ENCODE measurements at regions not wholly inside any gene's neighbourhood (a gene's known extent, or its start where the extent isn't known, plus 50 kb on each side); places are given as distances from the start of the nearest gene placed in this dataset.
A peak's percentile ranks its signal among the peaks of the same experiment; 100 is the strongest.

DNA sequence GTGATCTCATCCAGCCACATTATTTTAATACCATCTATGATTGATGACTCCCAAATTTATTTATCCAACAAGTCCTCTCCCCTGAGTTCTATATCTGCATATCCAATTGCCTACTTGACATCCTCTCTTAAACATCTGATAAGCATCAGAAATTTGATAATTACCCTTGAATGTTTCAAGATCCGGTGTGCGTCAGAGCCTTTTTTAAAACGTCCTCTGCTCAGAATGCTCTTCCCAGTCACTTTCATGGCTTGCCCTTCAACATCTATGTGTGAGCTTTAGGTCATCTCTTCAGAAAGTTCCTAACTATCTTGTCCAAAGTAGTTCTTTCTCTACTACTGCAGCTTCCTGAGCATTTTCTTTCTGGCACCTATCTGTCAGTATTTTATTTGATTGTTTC, 364.3 kb downstream of the PLPP3 start:
- no peak for DNase-seq

- DNase-seq = no peak
Measured at GRCh38 chr1:56213068-56213467, 366.3 kb downstream of the PLPP3 start.

GRCh38 chr1:56212143-56212542, 367.2 kb downstream of the PLPP3 start:
- no peak for DNase-seq

DNA sequence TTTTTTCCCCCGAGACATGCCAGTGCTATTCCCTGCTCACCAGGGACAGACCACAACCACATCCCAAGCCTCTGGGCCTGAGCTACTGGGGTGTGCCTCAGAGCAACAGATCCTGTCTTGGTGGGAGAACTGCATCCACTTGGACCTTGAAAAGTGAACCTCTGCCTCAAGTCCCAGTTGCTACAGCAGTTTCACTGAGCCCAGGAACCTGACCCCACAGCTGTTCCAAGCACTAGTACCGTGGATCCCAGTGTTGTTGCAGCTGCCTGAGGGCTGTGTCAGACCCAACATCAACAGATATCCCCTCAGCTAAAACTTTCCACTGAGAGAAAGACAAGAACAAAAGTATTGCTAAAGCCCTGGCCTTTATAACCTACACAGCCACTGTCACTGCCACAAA, 373.0 kb downstream of the PLPP3 start:
- DNase-seq = no peak

DNA sequence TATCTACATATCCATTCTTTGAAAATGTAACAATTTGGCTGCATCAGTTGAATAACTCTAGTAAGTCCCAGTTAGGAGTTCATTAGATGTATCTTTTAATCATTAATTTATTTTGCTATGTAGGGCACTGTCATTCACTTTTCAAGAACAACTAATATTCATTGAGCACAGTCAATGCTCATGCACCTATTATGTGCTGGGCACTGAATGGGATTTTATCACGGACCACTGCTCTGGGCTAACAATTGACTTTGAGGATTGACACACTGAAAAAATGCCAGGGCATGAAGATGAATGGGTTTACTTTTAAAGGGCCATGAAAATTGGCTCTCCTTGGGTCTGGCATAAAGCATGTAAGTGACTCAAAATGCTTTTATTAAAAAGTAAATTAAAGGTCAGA, 375.2 kb downstream of the PLPP3 start:
- DNase-seq = no peak

- DNase-seq = no peak
Measured at GRCh38 chr1:56202796-56203492, 376.4 kb downstream of the PLPP3 start.

DNA sequence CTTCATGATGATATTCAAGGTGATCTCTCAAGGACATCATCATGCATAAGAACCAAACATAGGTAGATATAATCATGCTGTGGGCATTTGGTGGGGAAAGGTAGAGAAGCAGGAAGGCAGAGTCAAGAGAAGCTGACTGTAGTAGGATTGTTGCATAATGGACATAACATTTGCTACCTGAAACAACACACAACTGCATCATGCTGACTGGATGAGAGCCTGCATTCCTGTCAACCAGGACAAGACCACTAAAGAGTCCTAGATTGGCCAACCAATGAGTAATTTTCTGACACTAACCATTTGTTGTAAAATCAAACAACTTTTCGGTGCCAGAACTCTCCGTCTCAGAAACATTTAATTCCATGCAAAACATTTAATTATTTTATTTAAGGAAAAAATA, 377.2 kb downstream of the PLPP3 start:
- no peak for DNase-seq

- no peak for DNase-seq
Measured at GRCh38 chr1:56200896-56201295, 378.5 kb downstream of the PLPP3 start.

GRCh38 chr1:56200442-56200841, 378.9 kb downstream of the PLPP3 start:
- no peak for DNase-seq

- DNase-seq = no peak
Measured at GRCh38 chr1:56199956-56200355, 379.4 kb downstream of the PLPP3 start.

- DNase-seq = no peak
Measured at GRCh38 chr1:56199061-56199460, 380.3 kb downstream of the PLPP3 start.

- DNase-seq = no peak
Measured at GRCh38 chr1:56197946-56198345, 381.4 kb downstream of the PLPP3 start.

DNA sequence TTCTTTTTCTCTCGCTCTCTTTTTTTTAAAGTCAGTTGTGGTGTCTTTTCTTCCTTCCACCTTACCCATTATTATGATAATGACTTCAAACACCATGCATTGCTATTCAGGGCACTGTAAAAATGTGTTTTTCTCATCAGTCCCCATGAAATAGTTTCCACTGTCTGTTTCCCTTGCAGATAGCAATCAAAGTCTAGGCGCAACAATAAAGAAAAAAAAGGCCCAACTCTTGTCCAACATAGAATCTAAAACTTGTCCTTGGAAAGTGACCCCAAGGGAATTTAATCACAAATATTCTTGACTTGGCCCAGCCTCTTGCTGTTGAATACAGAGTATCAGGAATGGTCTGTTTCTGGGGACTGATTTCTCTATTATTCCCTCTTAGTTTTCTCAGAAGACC, 382.5 kb downstream of the PLPP3 start:
- no peak for DNase-seq

GRCh38 chr1:56194701-56195300, 384.6 kb downstream of the PLPP3 start:
- peak; percentile 23 for DNase-seq

DNA sequence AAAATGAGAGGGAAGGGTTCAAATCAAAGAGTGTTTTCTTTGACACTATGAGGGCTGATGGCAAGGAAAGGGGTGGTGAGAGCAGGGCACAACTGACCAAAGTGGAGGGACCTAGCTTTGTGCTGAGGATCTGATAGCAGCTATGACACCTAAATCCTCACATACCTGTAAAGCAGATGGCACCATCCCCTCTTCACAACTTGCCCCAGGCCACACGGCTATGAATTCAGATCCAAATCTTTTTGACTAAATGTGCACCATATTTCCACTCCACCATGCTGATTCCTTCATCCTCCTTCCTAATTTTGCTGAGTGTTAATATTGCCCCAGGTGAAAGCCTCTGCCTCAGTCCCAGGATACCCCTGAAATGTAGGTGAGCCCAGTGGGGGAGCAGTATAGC, 385.7 kb downstream of the PLPP3 start:
- no peak for DNase-seq

DNA sequence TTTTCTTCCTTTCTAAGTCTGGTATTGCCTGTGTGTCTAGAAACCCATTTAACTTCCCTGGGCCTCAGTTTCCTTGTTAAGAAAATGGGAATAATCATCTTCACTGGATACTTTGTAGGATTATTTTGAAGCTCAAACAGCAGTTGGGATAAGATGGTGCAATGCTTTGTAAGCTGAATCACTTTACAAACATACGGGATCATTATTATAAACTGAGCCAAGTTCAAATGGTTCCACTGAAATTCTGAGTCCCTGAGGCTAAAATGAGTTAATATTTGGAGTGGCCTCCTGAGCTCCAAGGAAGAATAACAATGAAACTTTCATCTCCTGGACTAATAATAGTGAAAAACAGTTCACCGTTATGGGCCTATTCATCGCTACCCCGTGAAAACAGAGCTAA, 388.0 kb downstream of the PLPP3 start:
- DNase-seq = no peak

- peak; percentile 31 for DNase-seq
Measured at GRCh38 chr1:56190806-56191365, 388.5 kb downstream of the PLPP3 start.

DNA sequence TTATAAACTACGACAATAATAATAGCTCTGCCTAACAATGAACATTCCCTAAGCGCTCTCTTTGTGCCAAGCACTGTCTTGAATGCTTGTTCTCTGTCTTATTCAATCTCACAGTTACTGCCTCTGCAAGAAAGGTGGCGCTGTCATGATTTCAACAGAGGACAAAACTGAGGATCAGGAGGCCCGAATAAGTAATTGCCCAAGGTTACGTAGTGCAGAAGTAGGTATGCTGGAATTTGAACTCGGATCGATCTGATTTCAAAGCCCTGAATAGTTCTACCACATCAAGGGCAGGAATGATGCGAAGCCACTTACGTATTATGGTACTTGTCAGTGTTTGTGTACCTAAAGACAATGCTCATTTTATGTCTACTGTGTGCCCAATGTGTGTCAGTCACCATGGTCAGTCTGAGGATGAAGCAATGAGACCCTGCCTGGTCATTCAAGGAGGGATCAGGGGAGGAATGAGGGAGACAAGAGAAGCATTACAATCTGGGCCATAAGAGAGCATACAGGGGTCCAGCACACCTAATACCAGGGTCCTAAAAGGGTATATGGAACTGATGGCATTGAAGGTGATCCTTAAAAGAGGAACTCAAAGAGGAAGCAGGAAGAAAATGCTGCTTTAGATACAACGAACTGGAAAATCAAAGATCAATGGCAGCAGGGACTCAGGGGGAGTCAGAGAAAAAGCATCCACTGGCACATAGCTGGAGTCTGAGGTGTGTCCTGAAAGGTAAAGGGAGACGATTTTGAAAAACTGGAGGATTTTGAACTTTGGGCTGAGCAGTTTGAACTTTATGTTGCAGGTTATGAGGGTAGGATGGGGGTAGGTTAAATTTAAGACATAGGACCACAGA, 389.2 kb downstream of the PLPP3 start:
- DNase-seq = no peak

DNA sequence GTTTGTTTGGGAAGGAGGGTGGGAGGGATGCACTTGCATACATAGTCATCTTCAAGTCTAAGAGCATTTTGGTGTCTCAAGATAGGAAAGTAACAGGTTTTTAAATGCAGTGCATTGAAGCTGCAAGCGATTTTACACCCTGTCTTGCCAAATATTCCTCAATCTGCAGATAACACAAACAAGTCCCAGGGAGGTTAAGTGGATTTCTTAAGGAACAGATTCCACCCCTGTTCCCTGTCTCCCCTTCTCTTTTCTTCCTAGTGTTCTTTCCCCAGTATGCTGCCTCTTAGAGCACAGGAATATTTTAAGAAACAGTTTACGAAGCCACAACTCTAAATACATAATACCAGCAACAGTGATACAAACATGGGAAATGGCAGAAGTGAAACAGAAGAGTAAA, 389.9 kb downstream of the PLPP3 start:
- no peak for DNase-seq

- no peak for DNase-seq
Measured at GRCh38 chr1:56188855-56189254, 390.5 kb downstream of the PLPP3 start.

- no peak for DNase-seq
Measured at GRCh38 chr1:56188221-56188620, 391.1 kb downstream of the PLPP3 start.

- DNase-seq = no peak
Measured at GRCh38 chr1:56187405-56187804, 392.0 kb downstream of the PLPP3 start.

GRCh38 chr1:56185493-56185892, 393.9 kb downstream of the PLPP3 start:
- no peak for DNase-seq

DNA sequence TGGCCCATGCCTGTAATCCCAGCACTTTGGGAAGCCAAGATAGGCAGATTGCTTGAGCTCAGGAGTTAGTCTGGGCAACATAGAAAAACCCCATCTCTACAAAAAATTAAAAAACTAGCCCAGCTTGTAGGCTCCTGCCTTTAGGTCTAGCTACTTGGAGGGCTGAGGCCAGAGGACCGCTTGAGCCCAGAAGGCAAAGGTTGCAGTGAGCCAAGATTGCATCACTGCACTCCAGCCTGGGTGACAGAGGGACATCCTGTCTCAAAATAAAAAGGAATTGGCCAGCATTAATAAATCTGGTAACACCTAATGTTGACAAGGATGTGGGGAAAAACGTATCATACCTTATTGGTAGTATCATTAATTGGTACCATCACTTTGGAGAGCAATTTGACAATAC, 396.2 kb downstream of the PLPP3 start:
- DNase-seq = no peak
